ENCODE measurements at regions not wholly inside any gene's neighbourhood (a gene's known extent, or its start where the extent isn't known, plus 50 kb on each side); places are given as distances from the start of the nearest gene placed in this dataset. TPM values are rescaled to one million over a fixed set of nuclear protein-coding genes. Genes with fewer than 3 reads are reported as not detected.
A peak's percentile ranks its signal among the peaks of the same experiment; 100 is the strongest.

DNA sequence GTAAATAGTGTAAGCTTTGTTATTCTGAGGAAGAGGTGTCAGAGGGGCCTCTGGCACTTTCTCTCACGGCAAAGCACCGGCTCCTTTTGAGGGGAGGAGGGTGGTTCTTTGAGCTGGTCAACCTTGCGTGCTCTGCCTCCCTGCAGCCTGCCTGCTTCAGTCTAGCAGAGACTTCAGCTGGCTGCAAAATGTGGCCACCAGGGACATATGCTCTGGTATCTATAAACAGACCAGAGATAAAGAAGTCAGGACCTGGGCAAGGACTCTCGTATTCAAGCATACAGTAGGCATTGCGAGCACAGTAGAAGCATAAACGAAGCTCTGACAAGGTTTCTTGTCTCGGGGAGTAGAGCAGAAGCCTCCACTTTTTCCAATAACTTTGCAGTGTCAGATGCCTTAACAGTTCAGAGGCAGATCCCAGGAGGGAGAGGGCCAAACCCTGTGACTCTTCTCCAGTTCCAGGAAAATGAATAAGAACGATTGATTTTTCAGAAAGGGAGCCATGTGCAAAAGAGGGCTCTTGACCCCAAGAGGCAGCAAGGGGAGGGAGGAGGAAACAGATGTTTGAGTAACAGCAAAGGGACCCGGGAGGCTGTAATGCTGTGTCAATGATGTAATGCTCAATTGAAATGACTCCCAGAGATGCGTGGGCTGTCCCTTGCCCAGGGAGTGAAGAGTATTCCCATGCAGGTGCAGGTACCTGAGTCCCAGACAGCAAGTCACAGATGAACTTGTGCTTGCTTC lies 57.9 kb upstream of the TEX13D start:
- H3K27ac ChIP-seq (ENCODE audit: low read depth, low read length), result no peak overlapping the region

DNA sequence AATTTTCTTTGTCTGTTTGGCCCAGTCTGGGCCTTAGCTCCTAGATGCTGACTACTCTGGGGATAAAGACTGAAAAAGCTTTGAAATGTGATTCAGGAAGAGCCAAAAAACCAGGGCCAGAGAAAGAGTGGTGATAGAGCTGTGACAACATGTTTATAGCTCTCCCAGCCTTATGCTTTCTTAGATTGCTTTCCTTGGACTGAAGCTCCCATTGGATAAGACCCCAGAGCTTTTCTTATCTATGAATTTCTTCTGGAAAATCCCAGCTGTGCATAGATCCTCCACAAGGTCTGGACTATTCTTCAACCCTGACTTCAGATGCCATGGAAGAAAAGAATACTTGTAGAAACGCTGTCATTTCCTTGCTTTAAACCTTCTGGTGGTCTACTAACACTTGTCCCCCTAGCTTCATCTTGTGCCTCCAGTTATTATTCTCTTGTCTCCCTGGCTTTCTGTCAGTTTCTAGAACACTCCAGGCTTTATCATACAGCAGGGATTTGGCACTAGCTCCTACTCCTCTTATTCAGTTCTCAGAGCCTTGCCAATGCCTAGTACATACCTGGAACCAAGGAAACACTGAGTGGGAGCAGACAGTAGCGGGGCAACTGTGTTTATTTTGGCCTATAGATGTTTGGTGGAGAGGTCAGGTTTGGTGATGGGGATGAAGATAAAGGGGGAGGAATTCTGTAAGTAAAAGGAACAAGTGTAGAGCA lies 57.1 kb upstream of the TEX13D start:
- no peaks in the 10 kb centered on the region for H3K9me3 ChIP-seq (ENCODE audit: control insufficient read depth, insufficient read depth, low read length)
- H3K36me3 ChIP-seq (ENCODE audit: control insufficient read depth, insufficient read depth, low read length), result no peaks in the 10 kb centered on the region
- H3K27ac ChIP-seq (ENCODE audit: low read depth, low read length), result no peak overlapping the region
- no peak overlapping the region for H3K4me3 ChIP-seq (ENCODE audit: low read depth, low read length)
- no peaks in the 10 kb centered on the region for H3K27me3 ChIP-seq (ENCODE audit: control insufficient read depth, insufficient read depth, low read length)
- peak in 1 of 6 donors; percentile 20 for DNase-seq (ENCODE audit: low read depth in 4 of 6, low spot score in 6 of 6)
- no peaks in the 10 kb centered on the region for H3K4me1 ChIP-seq (ENCODE audit: control insufficient read depth, insufficient read depth, low read length)
- 50% methylated on average over 2 of the region's 2 CpGs for WGBS (ENCODE audit: insufficient coverage)

More for the DNA sequence above, 57.9 kb upstream of the TEX13D start:
- peak in 2 of 6 donors; percentile 3 to 6 for DNase-seq (ENCODE audit: low read depth in 4 of 6, low spot score in 6 of 6)
- Histone ChIP-seq H3K36me3 (ENCODE audit: control insufficient read depth, insufficient read depth, low read length) (no peaks in the 10 kb centered on the region), H3K4me1 (ENCODE audit: control insufficient read depth, insufficient read depth, low read length) (no peaks in the 10 kb centered on the region), H3K9me3 (ENCODE audit: control insufficient read depth, insufficient read depth, low read length) (no peaks in the 10 kb centered on the region), H3K4me3 (ENCODE audit: low read depth, low read length) (no peak overlapping the region), H3K27me3 (ENCODE audit: control insufficient read depth, insufficient read depth, low read length) (no peaks in the 10 kb centered on the region)
- WGBS (ENCODE audit: insufficient coverage), result 43% methylated on average over 9 of the region's 10 CpGs

DNA sequence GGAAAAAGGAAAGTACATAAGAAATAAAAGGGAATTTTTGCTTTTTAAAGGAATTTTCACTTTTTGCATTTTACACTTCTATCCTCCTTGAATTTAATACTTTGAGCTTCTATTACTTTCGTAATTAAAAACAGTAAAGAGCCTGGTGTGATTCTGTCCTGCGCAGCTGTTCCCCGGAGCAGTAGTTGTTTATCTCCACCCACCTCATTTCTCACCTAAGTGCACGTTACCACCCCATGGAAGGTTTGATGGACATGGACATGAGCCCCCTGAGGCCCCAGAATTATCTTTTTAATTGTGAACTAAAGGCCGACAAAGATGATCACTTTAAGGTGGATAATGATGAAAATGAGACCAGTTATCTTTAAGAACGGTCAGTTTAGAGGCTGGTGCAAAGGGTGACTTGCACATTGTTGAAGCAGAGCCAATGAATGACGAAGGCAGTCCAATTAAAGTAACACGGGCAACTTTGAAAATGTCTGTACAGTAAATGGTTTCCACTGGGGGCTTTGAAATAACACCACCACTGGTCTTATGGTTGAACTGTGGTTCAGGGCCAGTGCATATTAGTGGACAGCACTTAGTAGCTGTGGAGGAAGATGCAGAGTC lies 52.1 kb upstream of the TEX13D start:
- Histone ChIP-seq H3K4me3 (ENCODE audit: low read depth, low read length) (no peak overlapping the region), H3K36me3 (ENCODE audit: control insufficient read depth, insufficient read depth, low read length) (no peaks in the 10 kb centered on the region), H3K4me1 (ENCODE audit: control insufficient read depth, insufficient read depth, low read length) (no peaks in the 10 kb centered on the region), H3K27me3 (ENCODE audit: control insufficient read depth, insufficient read depth, low read length) (no peaks in the 10 kb centered on the region), H3K27ac (ENCODE audit: low read depth, low read length) (no peak overlapping the region), H3K9me3 (ENCODE audit: control insufficient read depth, insufficient read depth, low read length) (no peaks in the 10 kb centered on the region)
- no peak for DNase-seq (ENCODE audit: low read depth in 4 of 6, low spot score in 6 of 6)
- WGBS (ENCODE audit: insufficient coverage), result 70% methylated on average over 4 of the region's 8 CpGs

DNA sequence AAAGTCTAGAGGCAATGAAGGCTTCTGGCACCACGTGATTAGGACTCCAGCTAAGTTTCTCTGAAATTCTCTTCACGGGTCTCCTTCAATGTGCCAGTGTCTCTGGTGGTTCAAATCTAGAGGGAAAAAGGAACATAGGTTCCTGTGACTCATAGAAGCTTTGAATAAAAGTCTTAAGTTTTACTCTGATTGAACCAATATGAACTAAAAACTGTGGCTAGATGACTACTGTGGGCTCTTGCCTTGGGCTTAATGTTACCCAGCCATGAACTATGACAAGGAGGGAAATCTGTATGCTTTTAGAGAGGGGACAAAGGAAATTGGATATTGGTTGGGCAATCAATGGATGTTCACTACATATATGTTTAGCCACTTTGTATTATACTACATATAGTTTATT lies 49.9 kb upstream of the TEX13D start:
- DNase-seq (ENCODE audit: low read depth in 4 of 6, low spot score in 6 of 6), result no peak
- Histone ChIP-seq H3K4me1 (ENCODE audit: control insufficient read depth, insufficient read depth, low read length) (no peaks in the 10 kb centered on the region), H3K9me3 (ENCODE audit: control insufficient read depth, insufficient read depth, low read length) (no peaks in the 10 kb centered on the region), H3K36me3 (ENCODE audit: control insufficient read depth, insufficient read depth, low read length) (no peaks in the 10 kb centered on the region), H3K4me3 (ENCODE audit: low read depth, low read length) (no peak overlapping the region), H3K27me3 (ENCODE audit: control insufficient read depth, insufficient read depth, low read length) (no peaks in the 10 kb centered on the region), H3K27ac (ENCODE audit: low read depth, low read length) (no peak overlapping the region)
- 13% methylated on average over 1 of the region's 2 CpGs for WGBS (ENCODE audit: insufficient coverage)

Small RNA genes lying in the stretch of these regions (small RNA-seq; reads per million reads assigned to genes)
- gene RF00561 (ENCODE audit: low replicate concordance), result not detected
